ENCODE measurements at regions not wholly inside any gene's neighbourhood (a gene's known extent, or its start where the extent isn't known, plus 50 kb on each side); places are given as distances from the start of the nearest gene placed in this dataset.

GRCh38 chr15:35751413-35752133, 205.6 kb upstream of the DPH6 start:
- CTCF ChIA-PET: no interaction called here
- intact Hi-C loops (cut with micrococcal nuclease; ENCODE audit: unreplicated experiment): loop anchor here (10.0 kb wide), 1 partner anchor 753 kb away; no protein-coding TSS in a partner anchor
- no peak overlapping the region for H3K27ac Mint-ChIP-seq (ENCODE audit: unreplicated experiment)
- H3K36me3 Mint-ChIP-seq (ENCODE audit: insufficient read depth, unreplicated experiment): no peaks in the 10 kb centered on the region
- DNase-seq: peak; percentile 41
- H3K9me3 Mint-ChIP-seq (ENCODE audit: low read depth, unreplicated experiment): peaks cover 2% of the 10 kb centered on the region
- TF ChIP-seq CTCF (IDR thresholded peaks at IDR 0.05; ENCODE audit: unreplicated experiment): peak; percentile 33
- no TSS peak for BruUV-seq (replicated peaks)
- H3K27me3 Mint-ChIP-seq (ENCODE audit: unreplicated experiment): no peaks in the 10 kb centered on the region
- H3K4me1 Mint-ChIP-seq (ENCODE audit: low read depth, unreplicated experiment): no peaks in the 10 kb centered on the region
- peak overlapping the region; percentile 28 for H3K4me3 Mint-ChIP-seq (ENCODE audit: low read depth, unreplicated experiment)

- intact Hi-C loops (cut with micrococcal nuclease; ENCODE audit: unreplicated experiment): loop anchor here (10.0 kb wide), 1 partner anchor 753 kb away; no protein-coding TSS in a partner anchor
- no peak for TF ChIP-seq CTCF (IDR thresholded peaks at IDR 0.05; ENCODE audit: unreplicated experiment)
- Mint-ChIP-seq H3K36me3 (ENCODE audit: insufficient read depth, unreplicated experiment) (no peaks in the 10 kb centered on the region), H3K27me3 (ENCODE audit: unreplicated experiment) (no peaks in the 10 kb centered on the region), H3K4me3 (ENCODE audit: low read depth, unreplicated experiment) (peak overlapping the region; percentile 28), H3K4me1 (ENCODE audit: low read depth, unreplicated experiment) (no peaks in the 10 kb centered on the region), H3K27ac (ENCODE audit: unreplicated experiment) (no peak overlapping the region), H3K9me3 (ENCODE audit: low read depth, unreplicated experiment) (peaks cover 2% of the 10 kb centered on the region)
- CTCF ChIA-PET: interaction anchor here (0.7 kb wide), 1 partner anchor 72 kb away, joined by 18 read pairs; no protein-coding TSS in a partner anchor
- no TSS peak for BruUV-seq (replicated peaks)
- no peak for DNase-seq
Measured at GRCh38 chr15:35752134-35752466, 206.1 kb upstream of the DPH6 start.

GRCh38 chr15:35753486-35753885, 207.5 kb upstream of the DPH6 start:
- Mint-ChIP-seq H3K9me3 (ENCODE audit: low read depth, unreplicated experiment) (no peaks in the 10 kb centered on the region), H3K36me3 (ENCODE audit: insufficient read depth, unreplicated experiment) (no peaks in the 10 kb centered on the region), H3K27me3 (ENCODE audit: unreplicated experiment) (no peaks in the 10 kb centered on the region), H3K27ac (ENCODE audit: unreplicated experiment) (no peak overlapping the region), H3K4me1 (ENCODE audit: low read depth, unreplicated experiment) (no peaks in the 10 kb centered on the region), H3K4me3 (ENCODE audit: low read depth, unreplicated experiment) (no peak overlapping the region)
- BruUV-seq (replicated peaks): no TSS peak
- DNase-seq: no peak
- intact Hi-C loops (cut with micrococcal nuclease; ENCODE audit: unreplicated experiment): loop anchor here (10.0 kb wide), 1 partner anchor 751 kb away; no protein-coding TSS in a partner anchor
- CTCF ChIA-PET: no interaction called here
- no peak for TF ChIP-seq CTCF (IDR thresholded peaks at IDR 0.05; ENCODE audit: unreplicated experiment)

- H3K27ac Mint-ChIP-seq (ENCODE audit: unreplicated experiment): no peak overlapping the region
- TF ChIP-seq CTCF (IDR thresholded peaks at IDR 0.05; ENCODE audit: unreplicated experiment): no peak
- no peak for DNase-seq
- H3K36me3 Mint-ChIP-seq (ENCODE audit: insufficient read depth, unreplicated experiment): no peaks in the 10 kb centered on the region
- intact Hi-C loops (cut with micrococcal nuclease; ENCODE audit: unreplicated experiment): loop anchor here (10.0 kb wide), 1 partner anchor 749 kb away; no protein-coding TSS in a partner anchor
- no TSS peak for BruUV-seq (replicated peaks)
- H3K9me3 Mint-ChIP-seq (ENCODE audit: low read depth, unreplicated experiment): no peaks in the 10 kb centered on the region
- H3K4me1 Mint-ChIP-seq (ENCODE audit: low read depth, unreplicated experiment): no peaks in the 10 kb centered on the region
- CTCF ChIA-PET: no interaction called here
- no peaks in the 10 kb centered on the region for H3K27me3 Mint-ChIP-seq (ENCODE audit: unreplicated experiment)
- no peak overlapping the region for H3K4me3 Mint-ChIP-seq (ENCODE audit: low read depth, unreplicated experiment)
Measured at GRCh38 chr15:35755237-35755802, 209.4 kb upstream of the DPH6 start.

Data from Calu3 (cell line).